GM19452 (cell line): ENCODE measurements at regions not wholly inside any gene's neighbourhood (a gene's known extent, or its start where the extent isn't known, plus 50 kb on each side); places are given as distances from the start of the nearest gene placed in this dataset.

Experiments
- ATAC-seq: cut with Tn5 transposase; IDR thresholded peaks from one replicate; pipeline ENCODE4 v1.9.1; 2021; ENCODE audit not compliant: unreplicated experiment

GRCh38 chr9:81490605-81491331 is 198.6 kb downstream of the TLE1 start:
- no peak for ATAC-seq

GRCh38 chr9:81489046-81489445 is 200.3 kb downstream of the TLE1 start:
- no peak for ATAC-seq

- ATAC-seq = no peak
Measured at GRCh38 chr9:81480828-81481604, 208.3 kb downstream of the TLE1 start.

GRCh38 chr9:81479573-81479972 is 209.8 kb downstream of the TLE1 start:
- ATAC-seq = no peak

- no peak for ATAC-seq
Measured at GRCh38 chr9:81477669-81478068, 211.7 kb downstream of the TLE1 start.

- no peak for ATAC-seq
Measured at GRCh38 chr9:81476813-81477490, 212.4 kb downstream of the TLE1 start.

GRCh38 chr9:81474792-81475191 is 214.6 kb downstream of the TLE1 start:
- no peak for ATAC-seq

DNA sequence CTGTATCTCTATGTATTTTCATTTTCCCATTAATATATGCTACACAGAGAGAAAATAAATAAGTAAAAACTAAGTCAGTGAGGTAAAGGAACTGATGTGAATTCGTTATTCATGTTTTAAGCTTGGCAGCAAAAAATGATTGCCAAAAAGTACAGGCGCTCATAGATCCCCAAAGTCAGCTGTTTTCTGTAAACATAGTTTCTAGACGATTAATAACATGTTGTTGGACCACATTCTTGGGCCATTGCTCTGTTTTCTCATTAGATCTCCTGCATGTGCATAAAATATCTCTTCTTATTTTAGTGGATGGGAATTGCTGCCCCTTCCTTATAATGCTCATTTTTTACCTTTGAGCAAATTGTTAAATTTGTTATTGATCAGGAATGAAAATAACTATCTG is 215.2 kb downstream of the TLE1 start:
- no peak for ATAC-seq

DNA sequence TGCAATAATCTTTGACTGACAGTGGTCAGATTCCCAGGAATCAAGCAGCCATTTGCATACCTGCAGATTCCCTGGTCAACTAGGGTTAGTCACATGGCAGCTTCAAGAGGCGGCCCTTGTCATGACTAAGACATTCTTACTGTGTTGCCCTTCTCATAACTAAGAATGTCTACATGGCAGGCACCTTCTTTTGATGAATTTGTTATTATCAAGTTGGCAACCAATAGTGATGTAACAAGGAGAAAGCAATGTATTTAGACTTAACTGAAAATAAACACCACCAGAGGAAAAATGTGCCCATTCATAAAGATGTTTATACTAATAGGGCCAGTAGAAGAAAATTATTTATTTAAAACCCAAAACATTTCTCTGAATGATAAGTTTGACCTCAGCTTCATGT is 215.6 kb downstream of the TLE1 start:
- no peak for ATAC-seq

DNA sequence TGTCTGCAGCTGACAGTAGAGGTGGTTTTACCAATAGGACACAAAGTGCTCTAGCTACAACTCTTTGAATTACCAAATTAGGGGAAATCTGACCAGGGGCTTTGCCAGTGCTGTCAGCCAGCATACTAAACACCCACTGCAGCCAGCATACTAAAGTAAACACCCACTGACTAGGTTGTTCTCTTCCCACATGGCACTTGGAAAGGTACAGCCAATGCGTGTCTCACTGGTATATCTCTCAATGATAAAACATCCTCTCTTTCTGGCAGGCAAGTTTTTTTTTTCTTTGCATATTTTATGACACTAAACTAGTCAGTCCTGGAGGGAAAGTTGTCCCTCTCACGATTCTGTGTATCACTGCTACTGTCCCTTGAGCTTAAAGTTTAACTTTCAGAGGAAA is 216.1 kb downstream of the TLE1 start:
- ATAC-seq = no peak

DNA sequence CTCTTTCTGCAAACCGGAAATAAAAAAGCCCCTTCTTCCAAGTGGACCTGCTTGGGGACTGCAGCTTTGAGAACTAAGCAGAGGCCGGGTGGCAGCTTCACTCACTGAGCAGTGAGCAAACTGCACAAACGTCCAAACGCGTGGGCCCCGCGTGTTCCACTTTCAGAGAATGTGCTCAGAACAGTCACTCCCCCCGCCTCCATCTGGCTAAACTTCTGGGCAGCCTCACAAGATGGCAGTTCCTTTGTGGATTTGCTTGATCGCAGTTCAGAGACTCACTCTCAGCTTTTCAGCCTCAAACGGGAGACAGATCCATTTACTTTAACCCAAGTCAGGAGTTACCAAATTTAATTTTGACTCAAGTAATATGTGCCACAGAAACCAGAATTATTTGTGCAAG is 216.6 kb downstream of the TLE1 start:
- no peak for ATAC-seq

GRCh38 chr9:81470864-81471263 is 218.5 kb downstream of the TLE1 start:
- no peak for ATAC-seq

DNA sequence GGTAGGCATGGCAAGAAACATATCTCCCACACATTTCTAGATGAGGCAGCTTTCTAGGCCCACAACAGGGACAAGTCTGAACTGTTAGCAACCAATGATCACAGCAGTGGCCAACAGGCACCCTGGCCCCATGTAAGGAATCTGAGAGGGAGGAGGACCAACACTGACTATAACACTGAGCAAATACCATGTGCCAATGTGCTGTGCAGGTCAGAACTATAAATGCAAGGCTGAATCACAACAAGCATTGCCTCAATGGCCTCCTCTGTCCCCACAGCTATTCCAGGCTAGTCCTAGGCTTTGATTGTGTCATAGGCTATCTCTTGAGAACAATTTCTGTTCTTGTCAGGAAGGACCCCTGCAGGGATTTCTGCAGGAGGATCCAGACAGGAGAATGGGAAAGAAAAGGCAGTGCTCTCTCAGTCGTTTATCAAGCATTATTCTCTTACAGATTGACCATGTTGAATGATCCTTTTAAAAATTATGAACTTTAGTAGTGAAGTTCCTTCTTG is 221.2 kb downstream of the TLE1 start:
- no peak for ATAC-seq

- ATAC-seq = no peak
Measured at GRCh38 chr9:81466981-81467380, 222.4 kb downstream of the TLE1 start.

GRCh38 chr9:81465468-81466011 is 223.8 kb downstream of the TLE1 start:
- no peak for ATAC-seq

GRCh38 chr9:81462801-81463200 is 226.5 kb downstream of the TLE1 start:
- ATAC-seq = no peak

GRCh38 chr9:81461196-81461595 is 228.2 kb downstream of the TLE1 start:
- ATAC-seq = no peak

GRCh38 chr9:81460693-81461092 is 228.7 kb downstream of the TLE1 start:
- ATAC-seq = no peak

DNA sequence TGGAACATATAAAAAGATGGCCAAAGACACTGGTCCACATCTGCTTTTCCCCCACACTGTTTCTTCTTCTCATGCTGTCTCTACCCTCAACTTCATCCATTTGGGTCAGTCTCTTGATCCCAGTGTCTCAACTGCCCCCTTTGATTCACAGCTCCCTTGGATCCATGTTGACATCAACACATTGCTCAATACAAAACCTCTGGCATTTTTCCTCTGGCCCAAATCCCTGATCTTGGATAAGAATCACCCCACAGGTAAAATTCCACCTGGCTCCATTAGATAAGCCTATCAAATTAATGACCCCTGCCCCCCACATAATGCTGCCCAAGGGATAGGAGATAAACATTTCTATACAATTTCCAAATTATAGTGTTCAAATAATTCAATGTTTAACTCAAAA is 229.8 kb downstream of the TLE1 start:
- ATAC-seq = no peak

- ATAC-seq = no peak
Measured at GRCh38 chr9:81456431-81457006, 232.8 kb downstream of the TLE1 start.
